ENCODE measurements at regions not wholly inside any gene's neighbourhood (a gene's known extent, or its start where the extent isn't known, plus 50 kb on each side); places are given as distances from the start of the nearest gene placed in this dataset.
"Not testable (repeated sequence)": the region's sequence is repeated elsewhere in the genome, so short reads cannot be mapped to it uniquely, and the experiment has no call there.

- TF ChIP-seq CTCF (IDR thresholded peaks at IDR 0.05); EZH2 (IDR thresholded peaks at IDR 0.05; ENCODE audit: borderline replicate concordance, insufficient read depth, low read depth, low read length, poor library complexity, severe bottlenecking): not testable (repeated sequence)
These were observed 52.6 kb downstream of the HOXC4 start for GRCh38 chr12:54106252-54106651.

Data from B cell (primary cell).